ENCODE measurements at regions not wholly inside any gene's neighbourhood (a gene's known extent, or its start where the extent isn't known, plus 50 kb on each side); places are given as distances from the start of the nearest gene placed in this dataset.

DNA sequence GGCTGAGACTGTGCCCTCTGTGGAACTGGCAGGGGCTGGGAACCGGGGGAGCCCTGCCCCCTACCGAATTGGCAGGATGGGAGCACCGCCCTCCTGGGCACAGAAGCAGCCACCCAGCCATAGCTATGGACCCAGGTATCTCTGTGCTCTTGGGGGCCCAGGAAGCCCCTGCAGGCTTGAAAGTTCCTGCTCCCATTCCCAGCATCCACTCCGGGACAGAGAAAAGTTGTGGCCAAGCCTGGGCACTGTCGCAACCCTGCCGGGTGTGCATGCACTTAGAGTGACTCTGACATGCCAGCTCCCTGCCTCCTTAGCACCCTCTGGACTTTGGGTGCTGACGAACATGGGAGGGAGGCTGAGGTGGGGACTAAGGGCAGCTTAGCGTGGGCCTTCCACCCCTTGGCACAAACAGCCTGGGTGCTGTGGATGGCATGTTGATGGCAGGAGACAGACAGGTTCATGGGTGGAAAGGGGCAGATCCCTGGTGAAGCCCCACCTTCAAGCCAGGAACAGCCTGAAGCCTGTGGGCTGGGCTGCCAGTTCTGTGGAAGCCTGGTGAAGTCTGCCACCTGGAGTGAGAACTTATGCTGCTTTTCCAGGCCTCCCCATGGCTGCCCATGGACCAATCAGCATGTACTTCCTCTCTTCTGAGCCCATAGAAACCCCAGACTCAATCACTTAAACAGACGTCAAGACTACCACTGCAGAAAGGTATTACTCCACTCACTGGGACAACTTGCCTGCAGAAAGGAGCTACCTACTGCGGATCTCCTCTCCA lies 279.0 kb downstream of the ATXN7L3B start:
- TF ChIP-seq, protein P1, sequence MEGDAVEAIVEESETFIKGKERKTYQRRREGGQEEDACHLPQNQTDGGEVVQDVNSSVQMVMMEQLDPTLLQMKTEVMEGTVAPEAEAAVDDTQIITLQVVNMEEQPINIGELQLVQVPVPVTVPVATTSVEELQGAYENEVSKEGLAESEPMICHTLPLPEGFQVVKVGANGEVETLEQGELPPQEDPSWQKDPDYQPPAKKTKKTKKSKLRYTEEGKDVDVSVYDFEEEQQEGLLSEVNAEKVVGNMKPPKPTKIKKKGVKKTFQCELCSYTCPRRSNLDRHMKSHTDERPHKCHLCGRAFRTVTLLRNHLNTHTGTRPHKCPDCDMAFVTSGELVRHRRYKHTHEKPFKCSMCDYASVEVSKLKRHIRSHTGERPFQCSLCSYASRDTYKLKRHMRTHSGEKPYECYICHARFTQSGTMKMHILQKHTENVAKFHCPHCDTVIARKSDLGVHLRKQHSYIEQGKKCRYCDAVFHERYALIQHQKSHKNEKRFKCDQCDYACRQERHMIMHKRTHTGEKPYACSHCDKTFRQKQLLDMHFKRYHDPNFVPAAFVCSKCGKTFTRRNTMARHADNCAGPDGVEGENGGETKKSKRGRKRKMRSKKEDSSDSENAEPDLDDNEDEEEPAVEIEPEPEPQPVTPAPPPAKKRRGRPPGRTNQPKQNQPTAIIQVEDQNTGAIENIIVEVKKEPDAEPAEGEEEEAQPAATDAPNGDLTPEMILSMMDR (IDR thresholded peaks at IDR 0.05; ENCODE audit: low read depth, low read length, missing control alignments): no peak
- in situ Hi-C loops (cut with HindIII; ENCODE audit: low sequenced_read_pairs): no loop called here
- no peak for DNase-seq (ENCODE audit: low read depth)
- no peak overlapping the region for H3K4me3 ChIP-seq (ENCODE audit: low read depth, low read length)

DNA sequence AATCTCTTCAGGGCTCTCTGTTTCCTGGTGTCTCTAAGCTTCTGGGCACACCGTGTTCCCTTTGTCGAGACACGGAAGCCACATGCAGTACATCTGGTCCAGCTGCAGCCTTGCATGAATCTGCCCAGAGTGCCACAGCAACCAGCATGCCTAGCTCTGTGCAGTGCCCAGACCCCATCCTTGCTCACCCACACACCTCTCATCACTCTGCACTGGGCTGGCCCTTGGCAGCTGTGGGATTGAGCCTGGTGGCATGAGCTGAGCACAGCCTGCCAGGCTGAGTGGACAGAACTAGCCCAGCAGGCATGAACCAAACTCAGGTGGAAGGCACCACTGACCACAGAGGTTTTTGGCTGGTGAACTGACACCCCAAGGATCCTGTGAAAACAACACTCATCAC lies 279.9 kb downstream of the ATXN7L3B start:
- in situ Hi-C loops (cut with HindIII; ENCODE audit: low sequenced_read_pairs): no loop called here
- no peak overlapping the region for H3K4me3 ChIP-seq (ENCODE audit: low read depth, low read length)
- DNase-seq (ENCODE audit: low read depth): no peak
- TF ChIP-seq, protein P1 (IDR thresholded peaks at IDR 0.05; ENCODE audit: low read depth, low read length, missing control alignments): no peak

DNA sequence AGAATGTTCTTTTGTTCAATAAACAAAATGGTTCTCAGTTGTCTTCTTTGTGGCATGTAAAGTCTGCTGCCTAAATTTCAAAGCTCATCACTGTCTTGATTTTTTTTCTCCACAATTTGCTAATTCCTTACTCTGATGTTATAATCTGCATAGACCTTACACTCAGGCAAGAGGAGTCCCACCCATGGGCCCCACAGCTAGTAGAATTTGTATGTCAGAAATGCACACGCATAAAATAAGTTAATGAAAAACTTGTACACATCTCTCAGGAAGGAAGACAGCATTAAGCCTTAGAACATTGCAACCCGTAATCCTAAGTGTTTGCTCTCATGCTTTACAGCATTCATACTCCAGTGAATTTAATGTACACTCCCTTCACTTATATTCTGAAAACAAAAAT lies 280.8 kb downstream of the ATXN7L3B start:
- in situ Hi-C loops (cut with HindIII; ENCODE audit: low sequenced_read_pairs): no loop called here
- TF ChIP-seq, protein P1 (IDR thresholded peaks at IDR 0.05; ENCODE audit: low read depth, low read length, missing control alignments): no peak
- H3K4me3 ChIP-seq (ENCODE audit: low read depth, low read length): no peak overlapping the region
- no peak for DNase-seq (ENCODE audit: low read depth)

DNA sequence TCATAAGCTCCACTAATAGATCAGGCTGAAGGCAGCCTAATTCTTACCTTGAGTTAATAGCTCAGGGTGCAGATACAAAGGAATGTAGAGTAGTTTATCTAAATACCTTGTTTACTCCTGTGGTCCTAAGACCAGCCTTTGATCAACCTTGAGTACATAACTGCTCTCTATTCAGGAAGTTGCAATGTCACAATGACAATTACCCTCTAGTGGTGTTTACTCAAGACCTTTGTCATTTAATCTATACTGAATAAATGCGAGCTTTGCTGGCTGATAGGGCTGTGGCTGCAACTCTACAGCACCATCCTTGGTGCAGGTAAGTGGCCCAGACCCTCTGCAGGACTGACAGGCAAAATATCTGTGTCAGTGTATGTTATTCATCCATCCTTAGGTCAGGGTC lies 282.7 kb downstream of the ATXN7L3B start:
- TF ChIP-seq, protein P1 (IDR thresholded peaks at IDR 0.05; ENCODE audit: low read depth, low read length, missing control alignments): no peak
- H3K4me3 ChIP-seq (ENCODE audit: low read depth, low read length): no peak overlapping the region
- in situ Hi-C loops (cut with HindIII; ENCODE audit: low sequenced_read_pairs): no loop called here
- DNase-seq (ENCODE audit: low read depth): no peak

DNA sequence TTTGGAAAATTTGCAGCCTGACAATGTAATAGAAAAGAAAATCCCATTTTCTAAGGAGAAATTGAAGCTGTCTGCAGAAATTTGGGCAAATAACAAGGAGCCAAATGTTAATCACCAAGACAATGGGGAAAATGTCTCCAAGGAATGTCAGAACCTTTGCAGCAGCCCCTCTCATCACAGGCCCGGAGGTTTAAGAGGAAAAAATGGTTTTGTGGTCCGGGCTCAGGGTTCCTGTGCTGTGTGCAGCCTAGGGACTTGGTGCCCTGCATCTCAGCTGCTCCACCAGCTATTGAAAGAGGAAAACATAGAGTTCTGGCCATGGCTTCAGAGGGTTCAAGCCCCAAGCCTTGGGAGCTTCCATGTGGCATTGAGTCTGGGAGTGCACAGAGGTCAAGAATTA lies 298.9 kb downstream of the ATXN7L3B start:
- no peak for DNase-seq (ENCODE audit: low read depth)
- no peak overlapping the region for H3K4me3 ChIP-seq (ENCODE audit: low read depth, low read length)
- TF ChIP-seq, protein P1 (IDR thresholded peaks at IDR 0.05; ENCODE audit: low read depth, low read length, missing control alignments): no peak
- in situ Hi-C loops (cut with HindIII; ENCODE audit: low sequenced_read_pairs): no loop called here

DNA sequence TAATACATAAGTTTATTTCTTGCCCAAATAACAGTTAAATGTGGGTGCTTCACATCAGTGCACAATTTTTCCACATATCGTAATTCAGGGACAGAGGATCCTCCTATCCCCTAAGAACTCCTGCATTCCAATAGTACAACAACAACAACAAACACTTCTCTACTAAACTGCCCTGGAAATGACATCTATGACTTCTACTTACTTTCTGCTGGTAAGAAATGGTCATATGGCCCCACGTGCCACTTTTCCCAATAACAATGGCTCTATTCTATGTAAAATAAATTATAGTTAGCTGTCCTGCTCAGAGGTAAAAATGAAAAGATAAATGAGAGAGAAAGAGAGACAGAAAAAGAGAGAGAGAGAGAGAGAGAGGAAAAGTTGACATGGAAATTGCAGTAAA lies 308.5 kb downstream of the ATXN7L3B start:
- in situ Hi-C loops (cut with HindIII; ENCODE audit: low sequenced_read_pairs): no loop called here
- no peak for DNase-seq (ENCODE audit: low read depth)
- H3K4me3 ChIP-seq (ENCODE audit: low read depth, low read length): no peak overlapping the region
- TF ChIP-seq, protein P1 (IDR thresholded peaks at IDR 0.05; ENCODE audit: low read depth, low read length, missing control alignments): no peak
